HG02610 (cell line): ENCODE measurements at regions not wholly inside any gene's neighbourhood (a gene's known extent, or its start where the extent isn't known, plus 50 kb on each side); places are given as distances from the start of the nearest gene placed in this dataset.

Source experiments
- ATAC-seq: cut with Tn5 transposase; IDR thresholded peaks from one replicate; pipeline ENCODE4 v1.9.1; 2021; ENCODE audit warnings: mild to moderate bottlenecking, moderate library complexity; ENCODE audit not compliant: unreplicated experiment

DNA sequence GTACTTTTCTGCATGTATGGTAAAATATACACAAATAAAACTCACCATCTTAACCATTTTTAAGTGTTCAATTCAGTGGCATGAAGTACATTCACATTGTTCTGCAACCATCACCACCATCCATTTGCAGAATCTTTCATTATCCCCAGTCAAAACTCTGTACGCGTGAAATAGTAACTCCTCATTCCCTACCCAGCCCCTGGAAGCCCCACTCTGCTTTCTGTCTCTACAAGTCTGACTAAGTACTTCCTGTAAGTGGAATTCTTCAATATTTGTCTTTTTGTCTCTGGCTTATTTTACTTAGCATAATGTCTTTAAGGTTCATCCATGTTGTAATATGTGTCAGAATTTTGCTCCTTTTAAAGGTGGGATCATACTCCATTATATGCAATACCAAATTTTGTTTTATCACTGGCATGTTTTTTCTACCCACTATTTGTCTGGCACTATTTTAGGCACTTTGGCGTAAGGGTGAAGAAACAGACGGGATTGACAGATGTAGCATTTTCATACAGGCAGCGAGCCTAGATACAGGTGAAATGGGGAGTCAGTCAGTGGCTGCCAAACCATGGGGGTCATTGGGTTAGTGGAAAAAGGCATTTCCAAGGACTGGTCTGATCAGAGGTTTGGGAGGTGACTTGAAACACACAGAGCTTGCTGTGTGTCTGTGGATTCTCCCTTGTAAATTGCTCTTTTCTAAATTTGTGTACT, 163.2 kb upstream of the MYCN start:
- ATAC-seq = no peak

DNA sequence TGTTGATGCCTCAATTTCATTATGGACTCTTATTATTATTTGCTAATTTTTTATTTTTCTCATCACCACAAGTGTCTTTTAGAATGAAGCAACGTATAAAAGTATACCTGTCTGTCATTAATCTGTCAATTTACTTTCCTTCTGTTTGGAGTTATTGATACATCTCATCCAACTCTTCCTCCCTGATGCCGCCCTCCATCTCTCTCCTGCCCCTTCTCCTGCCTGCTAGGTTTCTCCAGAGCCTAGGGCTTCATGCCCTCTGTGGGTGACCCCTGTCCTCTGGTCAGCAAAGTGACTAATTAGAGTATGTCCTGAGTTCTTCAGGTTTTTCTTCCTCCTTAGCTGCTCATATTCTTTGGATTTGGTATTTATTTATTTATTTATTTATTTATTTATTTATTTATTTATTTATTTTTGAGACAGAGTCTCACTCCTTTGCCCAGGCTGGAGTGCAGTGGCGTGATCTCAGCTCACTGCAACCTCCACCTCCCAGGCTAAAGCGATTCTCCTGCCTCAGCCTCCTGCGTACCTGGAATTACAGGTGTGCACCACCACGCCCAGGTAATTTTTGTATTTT, 162.5 kb upstream of the MYCN start:
- ATAC-seq = no peak

DNA sequence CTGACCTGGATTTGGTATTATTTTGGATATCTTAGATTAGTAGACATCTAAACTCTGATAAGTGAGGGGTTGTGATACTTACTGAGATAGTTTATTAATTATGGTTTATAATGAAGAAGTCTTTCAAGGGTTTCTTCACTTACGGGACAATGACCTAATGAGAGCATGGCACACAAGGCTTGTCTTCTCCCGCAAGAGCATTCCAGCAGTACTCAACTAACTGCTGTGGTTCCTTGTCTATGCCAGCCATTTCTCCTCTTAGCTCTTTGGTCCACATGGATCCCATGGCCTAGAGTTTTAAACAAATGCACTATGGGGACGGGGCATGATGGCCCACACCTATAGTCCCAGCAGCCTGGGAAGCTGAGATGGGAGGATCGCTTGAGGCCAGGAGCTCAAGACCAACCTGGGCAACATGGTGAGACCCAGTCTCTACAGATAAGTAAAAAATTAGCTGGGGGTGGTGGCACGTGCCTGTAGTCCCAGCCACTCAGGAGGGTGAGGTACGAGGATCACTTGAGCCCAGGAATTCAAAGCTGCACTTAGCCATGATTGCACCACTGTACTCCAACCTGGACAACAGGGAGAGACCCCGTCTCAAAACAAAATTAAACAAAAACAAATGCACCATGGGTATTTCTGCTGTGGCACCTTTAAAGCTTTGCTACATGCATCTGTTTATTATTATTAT, 161.7 kb upstream of the MYCN start:
- no peak for ATAC-seq

DNA sequence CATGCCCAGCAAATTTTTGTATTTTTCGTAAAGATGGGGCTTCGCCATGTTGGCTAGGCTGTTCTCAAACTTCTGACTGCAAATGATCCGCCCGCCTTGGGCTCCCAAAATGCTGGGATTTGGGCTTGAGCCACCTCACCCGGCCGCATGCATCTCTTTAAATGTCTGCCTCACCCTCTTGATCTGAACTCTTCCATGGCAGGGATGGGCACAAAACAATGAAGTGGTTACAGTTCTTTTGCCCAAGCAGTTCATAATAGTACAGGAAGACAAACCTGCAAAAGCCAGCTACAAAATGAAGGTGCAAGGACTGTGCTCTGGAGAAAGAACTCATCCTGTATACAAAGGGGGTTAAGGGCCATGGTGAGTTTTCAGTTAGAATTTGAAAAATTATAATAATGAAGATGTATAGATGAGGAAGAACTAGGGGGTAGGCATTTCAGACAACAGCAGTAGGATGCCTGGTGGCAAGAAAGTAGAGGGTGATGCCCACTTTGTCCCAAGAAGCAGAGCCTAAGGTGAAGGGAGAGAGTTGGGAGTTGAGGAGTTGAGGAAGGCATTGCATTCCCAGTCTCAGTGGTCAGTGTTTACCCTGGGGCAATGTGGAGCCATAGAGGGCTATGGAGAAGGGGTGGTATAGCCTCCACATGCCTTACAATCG, 160.8 kb upstream of the MYCN start:
- ATAC-seq = no peak

DNA sequence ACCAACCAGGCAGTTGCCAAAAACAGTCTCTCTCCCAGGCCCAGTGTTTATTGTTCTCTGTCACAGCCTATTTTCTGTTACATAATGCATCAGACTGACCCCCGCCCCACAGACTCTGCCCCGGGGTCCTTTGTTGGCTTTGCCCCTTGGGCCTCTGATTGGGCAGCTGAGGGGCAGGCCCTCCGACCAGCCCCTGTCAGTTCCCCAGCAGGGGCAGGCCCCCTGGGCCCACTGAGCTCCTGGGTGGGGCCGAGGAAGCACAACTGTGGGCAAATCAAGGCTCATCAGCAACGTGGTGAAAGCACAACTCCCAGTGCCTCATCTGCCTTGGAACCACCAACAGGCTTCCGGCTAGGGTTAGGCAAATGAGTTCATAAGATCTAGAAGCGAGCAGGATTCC, 160.1 kb upstream of the MYCN start:
- no peak for ATAC-seq

DNA sequence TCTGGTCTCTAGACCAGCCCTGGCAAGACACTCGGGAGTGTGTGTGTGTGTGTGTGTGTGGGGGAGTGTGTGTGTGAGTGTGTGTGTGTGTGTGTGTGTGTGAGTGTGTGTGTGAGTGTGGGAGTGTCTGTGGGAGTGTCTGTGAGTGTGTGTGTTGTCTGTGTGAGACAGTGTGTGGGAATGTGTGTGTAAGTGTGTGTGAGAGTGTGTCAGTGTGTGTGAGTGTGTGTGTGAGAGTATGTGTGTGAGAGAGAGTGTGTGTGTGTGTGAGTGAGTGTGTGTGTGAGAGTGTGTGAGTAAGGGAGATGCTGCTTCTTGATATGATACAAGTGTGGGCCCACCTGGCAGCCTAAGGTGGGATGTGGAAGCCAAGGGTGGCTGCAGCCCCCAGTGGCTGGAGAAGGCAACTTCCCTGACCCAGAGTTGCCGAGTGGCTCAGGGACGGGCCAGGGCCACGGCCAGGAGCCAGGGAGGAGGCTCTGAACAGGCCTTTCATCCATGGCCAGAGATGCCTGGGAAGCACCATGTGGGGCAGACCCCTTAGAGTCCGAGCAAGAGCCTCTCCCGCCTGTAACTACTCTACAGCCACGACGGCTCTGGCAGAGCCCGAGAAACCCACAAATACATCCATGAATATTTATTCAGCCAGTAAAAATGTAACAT, 159.3 kb upstream of the MYCN start:
- ATAC-seq = no peak

DNA sequence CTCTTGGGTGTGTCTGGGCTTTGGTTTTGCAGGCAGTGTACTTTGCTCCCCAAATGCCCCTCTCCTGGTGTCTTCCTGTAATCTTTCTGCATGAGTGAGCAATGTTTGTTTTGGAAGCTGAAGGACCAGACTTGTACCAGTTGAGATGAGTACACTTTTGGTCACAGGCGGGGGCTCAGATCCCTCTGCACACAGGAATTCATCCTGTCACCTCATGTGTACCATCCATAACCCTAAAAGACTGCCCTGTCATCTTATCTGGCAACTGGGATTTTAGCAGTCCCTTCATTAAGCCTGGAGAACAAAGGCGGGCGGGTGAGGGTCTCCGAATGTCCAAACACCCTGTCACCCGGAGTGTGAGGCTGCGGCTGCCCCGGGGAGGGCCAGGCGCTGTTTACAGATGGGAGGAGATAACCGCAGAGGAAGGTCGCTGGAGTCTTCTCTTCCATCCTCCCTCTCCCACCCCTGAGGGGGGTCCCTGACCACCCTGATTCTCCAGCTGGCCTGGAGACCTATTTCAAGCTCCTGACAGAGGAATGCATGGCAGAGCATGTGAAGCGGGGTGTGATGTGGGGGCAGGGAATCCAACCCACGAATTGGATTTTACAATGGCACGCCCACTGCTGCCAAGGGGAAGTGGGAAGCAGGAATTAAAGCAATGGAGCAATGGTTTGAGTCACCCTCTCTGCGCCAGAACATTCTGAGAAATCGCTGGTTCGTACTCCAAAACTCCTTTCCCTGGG, 158.2 kb upstream of the MYCN start:
- no peak for ATAC-seq

DNA sequence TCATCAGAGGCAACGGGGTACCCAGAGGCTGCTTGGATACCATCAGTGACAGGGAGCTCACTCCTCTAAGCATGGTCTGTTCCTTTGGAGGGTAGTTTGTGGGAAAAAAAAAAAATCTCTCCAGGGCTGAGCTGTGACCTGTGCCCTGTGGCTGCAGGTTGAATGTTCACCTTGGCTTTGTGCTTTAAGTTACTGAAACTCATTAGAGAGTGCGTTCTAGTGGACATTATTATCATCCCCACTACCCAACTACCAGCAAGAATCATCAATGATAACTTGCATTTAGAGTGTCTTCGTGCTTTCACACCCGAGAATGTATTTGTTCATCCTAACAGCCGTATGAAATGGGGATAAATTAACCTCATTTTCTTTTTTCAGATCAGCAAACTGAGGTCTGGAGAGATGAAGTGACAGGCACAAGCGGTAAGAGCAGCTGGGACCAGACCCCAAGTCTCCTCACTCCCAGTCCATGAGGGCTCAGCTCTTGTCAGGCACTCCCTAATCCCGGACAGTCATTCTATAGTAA, 157.5 kb upstream of the MYCN start:
- ATAC-seq = no peak

DNA sequence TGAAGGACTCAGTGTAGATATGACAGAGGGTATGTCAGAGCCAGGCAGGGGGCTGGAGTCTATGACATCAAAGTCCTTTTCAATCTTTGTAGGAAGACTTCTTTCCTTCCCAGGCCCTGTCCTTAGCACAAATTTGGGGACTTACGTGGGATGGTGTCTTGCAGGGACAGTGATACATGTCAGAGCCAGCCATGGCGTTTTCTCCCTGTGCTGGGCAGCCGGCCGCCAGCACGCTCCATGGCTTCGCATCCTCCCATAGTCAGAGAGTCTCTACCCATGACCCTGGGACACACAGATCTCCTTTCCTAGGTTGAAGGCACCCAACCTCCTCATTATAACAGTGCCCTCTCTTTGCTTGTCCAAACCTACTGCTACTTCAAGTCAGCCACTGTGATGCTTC, 156.9 kb upstream of the MYCN start:
- no peak for ATAC-seq

DNA sequence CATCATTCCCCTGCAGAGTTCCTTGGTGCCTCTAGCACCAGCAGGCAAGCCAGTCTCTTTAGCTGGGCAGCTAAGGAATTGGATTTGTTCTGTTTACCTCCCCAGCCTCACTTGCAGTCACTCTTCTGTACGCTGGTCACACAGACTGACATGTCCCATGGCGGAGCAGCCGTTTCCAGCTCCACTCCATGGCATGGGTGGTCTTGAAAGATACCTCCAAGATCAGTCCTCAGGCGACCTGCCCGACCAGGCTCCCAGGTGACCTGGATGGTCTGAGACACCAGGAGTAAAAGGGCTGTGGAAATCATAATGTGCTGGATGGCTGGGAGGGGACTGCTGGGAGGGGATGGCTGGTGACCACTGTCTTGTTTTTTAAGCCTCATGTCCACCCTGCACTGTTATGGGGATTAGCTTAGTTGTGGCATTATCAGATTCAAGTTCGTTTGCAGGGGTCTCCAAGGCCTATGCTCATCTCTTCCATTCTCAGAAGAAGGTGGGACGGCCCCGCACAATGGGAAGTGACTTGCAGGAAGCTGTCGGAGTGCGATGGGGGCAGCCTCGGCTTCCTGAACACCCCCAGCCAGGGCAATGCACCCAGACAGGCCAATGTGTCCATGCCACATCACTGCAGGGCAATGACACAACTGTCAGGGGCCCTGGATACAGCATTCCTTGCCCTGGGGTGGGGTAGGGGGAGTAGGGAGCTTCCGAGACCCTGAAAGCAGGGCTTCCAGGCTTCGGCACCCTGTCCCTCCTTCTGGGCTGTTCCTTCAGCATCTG, 156.1 kb upstream of the MYCN start:
- no peak for ATAC-seq

DNA sequence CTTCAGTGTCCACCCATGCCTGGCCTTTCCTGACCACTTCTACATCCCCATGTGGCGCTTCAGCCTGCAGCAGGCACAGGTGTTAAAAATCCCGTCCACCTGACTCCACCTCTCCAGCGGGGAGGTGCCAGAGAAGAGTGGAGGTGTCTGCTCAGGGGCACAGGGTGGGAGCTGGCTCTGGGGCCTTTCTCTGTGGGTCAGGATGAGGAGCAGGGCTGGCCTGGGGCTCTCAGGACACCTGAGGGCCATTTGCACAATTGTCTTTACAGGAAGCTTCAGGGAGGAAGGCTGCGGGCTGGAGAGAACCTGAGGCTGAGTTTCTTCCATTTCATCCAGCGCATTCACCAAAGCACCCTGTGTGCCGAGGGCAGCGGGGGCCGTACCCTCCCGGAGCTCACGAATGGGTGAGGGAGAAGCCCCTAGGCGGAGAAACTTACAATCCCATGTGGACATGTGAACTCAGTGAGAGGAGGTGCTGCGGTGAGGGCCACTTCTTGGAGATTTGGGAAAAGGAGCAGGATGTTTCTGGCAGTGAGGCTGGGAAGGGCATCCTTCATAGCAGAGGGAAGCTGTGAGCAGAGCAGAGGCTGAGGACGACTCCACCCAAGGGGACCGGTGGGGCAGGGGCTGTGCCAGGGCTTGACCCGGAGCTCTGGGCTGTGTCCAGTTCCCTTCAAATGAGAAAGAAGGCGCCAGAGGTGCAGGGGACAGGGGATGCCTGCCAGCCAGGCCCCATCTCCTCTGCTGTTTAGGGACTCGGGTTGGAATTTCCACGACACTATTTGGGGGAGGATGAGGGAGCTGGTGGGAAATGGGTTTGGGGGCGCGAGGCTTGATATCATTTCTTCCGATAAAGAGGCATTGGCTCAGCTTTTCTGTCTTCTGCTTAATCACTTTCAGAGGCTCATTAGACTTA, 155.2 kb upstream of the MYCN start:
- ATAC-seq = no peak

DNA sequence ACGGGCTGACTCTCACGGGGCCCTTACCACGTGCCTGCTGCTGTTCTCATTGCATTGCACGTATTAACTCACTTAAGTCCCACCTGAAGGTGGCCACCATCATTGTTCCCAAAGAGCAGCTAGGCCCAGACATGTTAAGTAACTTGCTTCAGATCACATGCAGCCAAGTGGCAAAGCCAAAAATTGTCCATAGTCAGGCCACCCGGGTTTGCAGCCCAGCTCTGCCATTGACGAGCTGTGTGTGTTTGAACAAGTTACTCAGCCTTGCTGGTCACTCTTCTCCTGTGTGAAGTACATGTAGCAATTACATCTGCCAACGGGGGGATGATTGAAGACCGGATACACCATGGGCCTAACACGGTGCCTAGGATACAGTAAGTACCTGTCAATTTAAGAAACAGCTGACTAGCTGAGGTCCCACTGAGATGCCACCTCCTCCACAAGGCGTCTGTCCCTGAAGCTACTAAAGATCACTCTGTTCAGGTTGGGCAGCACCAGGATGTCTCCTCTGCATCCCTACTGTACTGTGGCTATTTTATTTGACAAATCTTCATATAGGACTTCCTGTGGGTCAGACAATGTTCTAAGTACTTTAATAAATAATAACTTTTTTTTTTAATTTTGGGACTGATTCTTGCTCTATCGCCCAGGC, 154.2 kb upstream of the MYCN start:
- no peak for ATAC-seq

DNA sequence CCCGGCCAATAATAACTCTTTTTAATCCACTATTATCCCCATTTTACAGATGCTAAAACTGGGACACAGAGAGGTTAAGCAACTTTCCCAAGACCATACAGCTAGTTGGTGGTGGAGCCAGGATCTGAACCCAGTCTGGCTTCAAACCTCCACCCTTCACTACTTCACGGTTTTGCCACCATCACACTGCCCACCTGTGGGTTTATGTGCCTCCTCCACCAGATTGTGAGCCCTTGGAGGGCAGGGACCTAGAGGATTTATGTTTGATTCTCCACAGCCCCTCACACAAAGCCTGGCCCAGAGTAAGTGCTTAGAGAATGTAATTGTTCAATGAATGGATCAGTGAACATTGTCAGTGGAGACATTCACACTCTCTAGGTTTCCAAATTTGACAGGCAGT, 153.4 kb upstream of the MYCN start:
- no peak for ATAC-seq

DNA sequence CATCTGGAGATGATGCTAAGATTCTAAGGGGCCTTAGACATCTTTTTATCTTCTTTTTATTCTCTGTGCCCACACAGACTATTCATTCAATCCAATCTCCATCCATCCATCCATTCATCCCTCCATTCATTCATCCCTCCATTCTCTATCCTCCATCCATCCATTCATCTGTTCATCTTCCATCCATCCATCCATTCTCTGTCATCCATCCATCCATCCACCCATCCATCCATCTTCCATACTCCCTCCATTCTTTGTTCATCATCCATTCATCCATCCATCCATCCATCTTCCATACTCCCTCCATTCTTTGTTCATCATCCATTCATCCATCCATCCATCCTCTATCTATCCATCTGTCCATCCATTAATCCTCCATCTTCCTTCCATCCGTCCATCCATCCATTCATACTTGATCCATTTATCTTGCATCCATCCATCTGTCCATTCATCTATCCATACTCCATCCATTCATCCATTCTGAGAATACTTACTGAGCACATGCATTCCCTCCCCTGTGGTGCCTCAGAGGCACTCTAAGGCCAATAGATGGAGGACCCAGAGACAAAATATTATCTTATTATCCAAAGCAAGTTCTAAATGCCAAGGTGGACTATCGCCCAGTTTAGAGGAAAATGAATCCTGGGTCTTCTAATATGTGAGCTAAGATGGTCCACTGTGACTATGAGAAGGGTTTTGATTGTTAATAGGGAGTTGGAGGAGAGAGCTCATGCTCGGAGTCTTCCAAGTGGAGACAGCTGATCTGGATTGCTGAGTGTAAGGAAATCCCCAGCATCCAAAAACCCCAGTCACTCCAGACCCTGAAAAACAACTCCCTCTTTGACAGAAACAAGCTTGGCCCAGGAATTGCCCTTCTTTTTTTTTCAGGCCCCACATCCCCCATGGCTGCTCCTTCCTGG, 152.6 kb upstream of the MYCN start:
- ATAC-seq = no peak

DNA sequence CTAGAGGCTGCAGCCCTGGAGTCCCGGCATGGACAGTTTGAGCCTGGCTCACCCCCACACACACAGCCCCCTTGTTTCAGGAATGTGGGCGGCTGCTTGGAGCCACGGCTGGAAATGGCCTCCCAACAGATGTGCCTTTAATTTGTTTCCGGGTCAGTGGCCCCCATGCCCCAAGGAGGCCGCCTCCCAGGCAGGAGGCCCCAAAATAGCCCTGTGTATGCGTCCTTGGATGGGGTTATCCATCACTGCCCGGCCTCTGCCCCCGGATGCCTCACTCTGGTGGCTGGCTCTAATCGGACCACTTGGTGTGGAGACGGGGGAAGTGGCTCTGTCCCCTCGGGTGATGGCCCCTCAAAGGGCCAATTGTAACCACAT, 151.9 kb upstream of the MYCN start:
- no peak for ATAC-seq

DNA sequence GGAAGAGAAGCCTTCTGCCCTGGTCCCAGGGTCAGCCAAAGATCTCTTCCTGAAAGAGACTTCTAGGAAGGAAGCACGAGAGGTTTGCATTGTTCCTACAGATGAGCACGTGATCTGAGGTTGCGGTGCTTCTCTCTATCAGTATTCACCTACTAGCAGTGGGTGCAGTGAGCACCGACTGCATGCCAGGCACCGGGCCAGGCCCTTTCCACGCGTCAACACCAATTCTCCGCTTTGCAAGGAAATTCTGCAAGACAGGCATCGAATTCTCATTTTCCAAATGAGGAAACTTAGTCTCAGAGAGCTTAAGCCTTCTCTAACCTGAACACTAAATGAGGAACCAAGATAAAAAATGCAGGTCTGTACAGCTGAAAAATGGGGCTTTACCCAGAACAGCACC, 151.5 kb upstream of the MYCN start:
- no peak for ATAC-seq

DNA sequence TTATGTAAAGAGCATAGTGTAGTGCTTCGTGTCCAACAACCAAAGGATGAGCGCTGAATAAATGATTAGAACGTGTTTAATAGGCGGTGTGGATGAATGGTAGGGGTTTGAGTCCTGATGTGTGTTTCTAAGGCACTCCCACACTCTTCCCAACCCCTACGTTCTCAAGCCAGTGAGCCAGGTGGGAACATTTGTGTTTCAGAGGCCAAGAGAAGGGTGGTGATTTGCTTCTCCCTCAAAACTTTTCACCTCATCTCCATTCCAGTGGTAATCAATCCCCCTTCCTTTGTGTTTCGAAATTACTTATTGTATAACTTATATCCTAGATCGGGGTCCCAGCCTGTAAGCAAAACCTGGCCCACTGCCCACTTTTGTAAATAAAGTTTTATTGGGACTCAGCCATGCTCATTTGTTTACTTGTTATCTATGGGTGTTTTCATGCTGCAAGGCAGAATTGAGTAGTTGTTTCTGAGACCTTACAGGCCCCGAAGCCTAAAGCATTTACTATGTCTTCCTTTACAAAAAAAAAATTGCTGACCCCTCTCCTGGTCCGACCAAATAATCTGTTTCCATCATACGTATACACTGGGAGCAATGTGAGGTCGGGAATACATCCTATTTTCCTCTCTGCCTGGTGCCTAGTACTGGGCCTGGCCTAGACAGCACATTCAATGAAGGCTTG, 150.8 kb upstream of the MYCN start:
- no peak for ATAC-seq
